GM23338 (cell line): ENCODE measurements at regions not wholly inside any gene's neighbourhood (a gene's known extent, or its start where the extent isn't known, plus 50 kb on each side); places are given as distances from the start of the nearest gene placed in this dataset.

Experiments used
- EZH2 ChIP-seq: fragments of 200-600 bp; sonication (generic); IDR thresholded peaks from one replicate; pipeline ENCODE4 v1.8.0; 2017; ENCODE audit warnings: antibody characterized with exemption, mild to moderate bottlenecking, low read depth; ENCODE audit not compliant: unreplicated experiment
- EZH2phosphoT487 ChIP-seq: fragments of 200-600 bp; sonication (generic); IDR thresholded peaks from one replicate; pipeline ENCODE4 v1.8.1; 2018; ENCODE audit warnings: antibody characterized with exemption; ENCODE audit not compliant: unreplicated experiment
- JUNB ChIP-seq: IDR thresholded peaks from one replicate; pipeline ENCODE4 v1.6.1; 2016; ENCODE audit warnings: antibody characterized with exemption; ENCODE audit not compliant: unreplicated experiment
- NANOG ChIP-seq: IDR thresholded peaks from 2 replicates; pipeline ENCODE4 v1.6.1; 2016; ENCODE audit warnings: antibody characterized with exemption, borderline replicate concordance
- POLR2AphosphoS5 ChIP-seq: IDR thresholded peaks from 2 replicates; pipeline ENCODE4 v1.6.1; 2016; ENCODE audit warnings: antibody characterized with exemption, low read depth
- STAT1 ChIP-seq: IDR thresholded peaks from one replicate; pipeline ENCODE4 v1.6.1; 2016; ENCODE audit warnings: antibody characterized with exemption; ENCODE audit not compliant: unreplicated experiment
- ZNF114 ChIP-seq: fragments of 250-450 bp; sonication (Bioruptor Pico); IDR thresholded peaks from 2 replicates; pipeline ENCODE4 v1.5.0; 2020; ENCODE audit warnings: mild to moderate bottlenecking, moderate library complexity
- ZNF331 ChIP-seq: fragments of 250-450 bp; sonication (Bioruptor Pico); IDR thresholded peaks from 2 replicates; pipeline ENCODE4 v1.5.0; 2020; ENCODE audit warnings: low read depth, mild to moderate bottlenecking, moderate library complexity
- TF ChIP-seq, protein P1 (sequence below): fragments of 250-450 bp; sonication (Bioruptor Pico); IDR thresholded peaks from 2 replicates; pipeline ENCODE4 v1.5.0; 2020; ENCODE audit warnings: mild to moderate bottlenecking, moderate library complexity
- TF ChIP-seq, protein P2 (sequence below): IDR thresholded peaks from one replicate; pipeline ENCODE4 v1.6.1; 2018; ENCODE audit warnings: antibody characterized with exemption; ENCODE audit not compliant: unreplicated experiment
- TF ChIP-seq, protein P3 (sequence below): IDR thresholded peaks from 2 replicates; pipeline ENCODE4 v1.6.1; 2016; ENCODE audit warnings: antibody characterized with exemption

DNA sequence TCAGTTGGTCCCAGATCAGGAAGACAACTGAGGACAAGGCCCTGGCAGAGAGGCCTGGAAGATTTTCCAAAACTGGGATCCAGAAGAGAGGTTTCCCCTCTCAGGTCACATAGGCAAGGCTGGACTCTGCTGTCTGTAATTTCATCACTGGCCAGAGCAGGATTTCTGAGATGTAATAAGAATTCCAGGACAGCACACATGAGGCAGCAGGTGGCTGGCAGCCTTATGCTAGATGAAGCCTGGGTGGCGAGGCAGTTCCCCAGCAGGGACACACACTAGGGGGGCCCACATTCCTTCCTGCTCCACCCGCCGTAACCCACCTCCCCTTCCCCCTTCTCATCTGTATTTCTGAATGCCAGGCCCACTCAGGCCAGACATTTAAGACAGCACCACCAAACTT lies 98.6 kb downstream of the HNRNPLL start (continued):
- TF ChIP-seq, protein P1, sequence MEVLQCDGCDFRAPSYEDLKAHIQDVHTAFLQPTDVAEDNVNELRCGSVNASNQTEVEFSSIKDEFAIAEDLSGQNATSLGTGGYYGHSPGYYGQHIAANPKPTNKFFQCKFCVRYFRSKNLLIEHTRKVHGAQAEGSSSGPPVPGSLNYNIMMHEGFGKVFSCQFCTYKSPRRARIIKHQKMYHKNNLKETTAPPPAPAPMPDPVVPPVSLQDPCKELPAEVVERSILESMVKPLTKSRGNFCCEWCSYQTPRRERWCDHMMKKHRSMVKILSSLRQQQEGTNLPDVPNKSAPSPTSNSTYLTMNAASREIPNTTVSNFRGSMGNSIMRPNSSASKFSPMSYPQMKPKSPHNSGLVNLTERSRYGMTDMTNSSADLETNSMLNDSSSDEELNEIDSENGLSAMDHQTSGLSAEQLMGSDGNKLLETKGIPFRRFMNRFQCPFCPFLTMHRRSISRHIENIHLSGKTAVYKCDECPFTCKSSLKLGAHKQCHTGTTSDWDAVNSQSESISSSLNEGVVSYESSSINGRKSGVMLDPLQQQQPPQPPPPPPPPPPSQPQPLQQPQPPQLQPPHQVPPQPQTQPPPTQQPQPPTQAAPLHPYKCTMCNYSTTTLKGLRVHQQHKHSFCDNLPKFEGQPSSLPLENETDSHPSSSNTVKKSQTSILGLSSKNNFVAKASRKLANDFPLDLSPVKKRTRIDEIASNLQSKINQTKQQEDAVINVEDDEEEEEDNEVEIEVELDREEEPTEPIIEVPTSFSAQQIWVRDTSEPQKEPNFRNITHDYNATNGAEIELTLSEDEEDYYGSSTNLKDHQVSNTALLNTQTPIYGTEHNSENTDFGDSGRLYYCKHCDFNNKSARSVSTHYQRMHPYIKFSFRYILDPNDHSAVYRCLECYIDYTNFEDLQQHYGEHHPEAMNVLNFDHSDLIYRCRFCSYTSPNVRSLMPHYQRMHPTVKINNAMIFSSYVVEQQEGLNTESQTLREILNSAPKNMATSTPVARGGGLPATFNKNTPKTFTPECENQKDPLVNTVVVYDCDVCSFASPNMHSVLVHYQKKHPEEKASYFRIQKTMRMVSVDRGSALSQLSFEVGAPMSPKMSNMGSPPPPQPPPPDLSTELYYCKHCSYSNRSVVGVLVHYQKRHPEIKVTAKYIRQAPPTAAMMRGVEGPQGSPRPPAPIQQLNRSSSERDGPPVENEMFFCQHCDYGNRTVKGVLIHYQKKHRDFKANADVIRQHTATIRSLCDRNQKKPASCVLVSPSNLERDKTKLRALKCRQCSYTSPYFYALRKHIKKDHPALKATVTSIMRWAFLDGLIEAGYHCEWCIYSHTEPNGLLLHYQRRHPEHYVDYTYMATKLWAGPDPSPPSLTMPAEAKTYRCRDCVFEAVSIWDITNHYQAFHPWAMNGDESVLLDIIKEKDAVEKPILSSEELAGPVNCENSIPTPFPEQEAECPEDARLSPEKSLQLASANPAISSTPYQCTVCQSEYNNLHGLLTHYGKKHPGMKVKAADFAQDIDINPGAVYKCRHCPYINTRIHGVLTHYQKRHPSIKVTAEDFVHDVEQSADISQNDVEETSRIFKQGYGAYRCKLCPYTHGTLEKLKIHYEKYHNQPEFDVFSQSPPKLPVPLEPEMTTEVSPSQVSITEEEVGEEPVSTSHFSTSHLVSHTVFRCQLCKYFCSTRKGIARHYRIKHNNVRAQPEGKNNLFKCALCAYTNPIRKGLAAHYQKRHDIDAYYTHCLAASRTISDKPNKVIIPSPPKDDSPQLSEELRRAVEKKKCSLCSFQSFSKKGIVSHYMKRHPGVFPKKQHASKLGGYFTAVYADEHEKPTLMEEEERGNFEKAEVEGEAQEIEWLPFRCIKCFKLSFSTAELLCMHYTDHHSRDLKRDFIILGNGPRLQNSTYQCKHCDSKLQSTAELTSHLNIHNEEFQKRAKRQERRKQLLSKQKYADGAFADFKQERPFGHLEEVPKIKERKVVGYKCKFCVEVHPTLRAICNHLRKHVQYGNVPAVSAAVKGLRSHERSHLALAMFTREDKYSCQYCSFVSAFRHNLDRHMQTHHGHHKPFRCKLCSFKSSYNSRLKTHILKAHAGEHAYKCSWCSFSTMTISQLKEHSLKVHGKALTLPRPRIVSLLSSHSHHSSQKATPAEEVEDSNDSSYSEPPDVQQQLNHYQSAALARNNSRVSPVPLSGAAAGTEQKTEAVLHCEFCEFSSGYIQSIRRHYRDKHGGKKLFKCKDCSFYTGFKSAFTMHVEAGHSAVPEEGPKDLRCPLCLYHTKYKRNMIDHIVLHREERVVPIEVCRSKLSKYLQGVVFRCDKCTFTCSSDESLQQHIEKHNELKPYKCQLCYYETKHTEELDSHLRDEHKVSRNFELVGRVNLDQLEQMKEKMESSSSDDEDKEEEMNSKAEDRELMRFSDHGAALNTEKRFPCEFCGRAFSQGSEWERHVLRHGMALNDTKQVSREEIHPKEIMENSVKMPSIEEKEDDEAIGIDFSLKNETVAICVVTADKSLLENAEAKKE (CRISPR knock-in tag): no peak
- no peak for TF ChIP-seq ZNF114 (CRISPR knock-in tag)
- TF ChIP-seq EZH2phosphoT487: no peak
- TF ChIP-seq JUNB: no peak
- no peak for TF ChIP-seq ZNF331 (CRISPR knock-in tag)
- TF ChIP-seq, protein P2, sequence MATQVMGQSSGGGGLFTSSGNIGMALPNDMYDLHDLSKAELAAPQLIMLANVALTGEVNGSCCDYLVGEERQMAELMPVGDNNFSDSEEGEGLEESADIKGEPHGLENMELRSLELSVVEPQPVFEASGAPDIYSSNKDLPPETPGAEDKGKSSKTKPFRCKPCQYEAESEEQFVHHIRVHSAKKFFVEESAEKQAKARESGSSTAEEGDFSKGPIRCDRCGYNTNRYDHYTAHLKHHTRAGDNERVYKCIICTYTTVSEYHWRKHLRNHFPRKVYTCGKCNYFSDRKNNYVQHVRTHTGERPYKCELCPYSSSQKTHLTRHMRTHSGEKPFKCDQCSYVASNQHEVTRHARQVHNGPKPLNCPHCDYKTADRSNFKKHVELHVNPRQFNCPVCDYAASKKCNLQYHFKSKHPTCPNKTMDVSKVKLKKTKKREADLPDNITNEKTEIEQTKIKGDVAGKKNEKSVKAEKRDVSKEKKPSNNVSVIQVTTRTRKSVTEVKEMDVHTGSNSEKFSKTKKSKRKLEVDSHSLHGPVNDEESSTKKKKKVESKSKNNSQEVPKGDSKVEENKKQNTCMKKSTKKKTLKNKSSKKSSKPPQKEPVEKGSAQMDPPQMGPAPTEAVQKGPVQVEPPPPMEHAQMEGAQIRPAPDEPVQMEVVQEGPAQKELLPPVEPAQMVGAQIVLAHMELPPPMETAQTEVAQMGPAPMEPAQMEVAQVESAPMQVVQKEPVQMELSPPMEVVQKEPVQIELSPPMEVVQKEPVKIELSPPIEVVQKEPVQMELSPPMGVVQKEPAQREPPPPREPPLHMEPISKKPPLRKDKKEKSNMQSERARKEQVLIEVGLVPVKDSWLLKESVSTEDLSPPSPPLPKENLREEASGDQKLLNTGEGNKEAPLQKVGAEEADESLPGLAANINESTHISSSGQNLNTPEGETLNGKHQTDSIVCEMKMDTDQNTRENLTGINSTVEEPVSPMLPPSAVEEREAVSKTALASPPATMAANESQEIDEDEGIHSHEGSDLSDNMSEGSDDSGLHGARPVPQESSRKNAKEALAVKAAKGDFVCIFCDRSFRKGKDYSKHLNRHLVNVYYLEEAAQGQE: no peak
- no peak for TF ChIP-seq EZH2
- TF ChIP-seq NANOG: no peak
- TF ChIP-seq STAT1: no peak
- TF ChIP-seq, protein P3, sequence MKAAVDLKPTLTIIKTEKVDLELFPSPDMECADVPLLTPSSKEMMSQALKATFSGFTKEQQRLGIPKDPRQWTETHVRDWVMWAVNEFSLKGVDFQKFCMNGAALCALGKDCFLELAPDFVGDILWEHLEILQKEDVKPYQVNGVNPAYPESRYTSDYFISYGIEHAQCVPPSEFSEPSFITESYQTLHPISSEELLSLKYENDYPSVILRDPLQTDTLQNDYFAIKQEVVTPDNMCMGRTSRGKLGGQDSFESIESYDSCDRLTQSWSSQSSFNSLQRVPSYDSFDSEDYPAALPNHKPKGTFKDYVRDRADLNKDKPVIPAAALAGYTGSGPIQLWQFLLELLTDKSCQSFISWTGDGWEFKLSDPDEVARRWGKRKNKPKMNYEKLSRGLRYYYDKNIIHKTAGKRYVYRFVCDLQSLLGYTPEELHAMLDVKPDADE: no peak
- TF ChIP-seq POLR2AphosphoS5: no peak
